GM19452 (cell line): ENCODE measurements at regions not wholly inside any gene's neighbourhood (a gene's known extent, or its start where the extent isn't known, plus 50 kb on each side); places are given as distances from the start of the nearest gene placed in this dataset.
"Not testable (repeated sequence)": the region's sequence is repeated elsewhere in the genome, so short reads cannot be mapped to it uniquely, and the experiment has no call there.

Experiments used
- ATAC-seq: cut with Tn5 transposase; IDR thresholded peaks from one replicate; pipeline ENCODE4 v1.9.1; 2021; ENCODE audit not compliant: unreplicated experiment

DNA sequence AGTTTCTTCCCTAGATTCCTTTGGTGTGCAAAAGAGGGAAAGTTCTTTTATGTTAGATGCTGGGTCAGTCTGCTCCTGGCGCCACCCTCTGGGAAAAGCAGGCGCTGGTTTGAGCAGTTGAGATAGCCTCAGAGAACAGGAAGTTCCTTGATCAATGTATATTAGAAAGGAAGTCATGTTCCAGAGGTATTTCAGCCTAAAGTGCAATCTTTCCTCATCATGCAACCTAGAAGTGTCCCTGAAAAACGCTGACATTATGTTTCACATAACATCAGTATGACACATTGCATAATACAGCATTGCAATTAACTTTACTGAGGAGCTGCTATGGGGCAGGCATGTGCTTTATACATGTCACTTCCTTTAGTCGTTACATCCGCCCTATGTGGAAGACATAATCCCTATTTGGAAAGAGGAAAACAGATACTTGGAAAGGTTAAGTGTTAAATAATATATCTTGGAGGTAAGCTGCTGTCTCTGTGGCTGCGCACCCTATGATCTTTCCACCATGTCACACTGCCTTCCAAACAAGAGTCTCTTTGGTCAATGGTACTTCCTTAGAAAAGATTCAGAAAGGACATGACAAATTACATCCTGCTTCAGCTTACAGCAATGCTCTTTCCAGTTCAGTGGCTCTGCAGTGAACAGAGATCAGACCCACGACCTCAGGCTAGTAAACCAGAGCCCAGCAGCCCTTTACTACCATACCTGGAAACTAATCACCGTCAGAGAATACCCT, 369.7 kb downstream of the RAD51AP2 start:
- ATAC-seq = no peak

DNA sequence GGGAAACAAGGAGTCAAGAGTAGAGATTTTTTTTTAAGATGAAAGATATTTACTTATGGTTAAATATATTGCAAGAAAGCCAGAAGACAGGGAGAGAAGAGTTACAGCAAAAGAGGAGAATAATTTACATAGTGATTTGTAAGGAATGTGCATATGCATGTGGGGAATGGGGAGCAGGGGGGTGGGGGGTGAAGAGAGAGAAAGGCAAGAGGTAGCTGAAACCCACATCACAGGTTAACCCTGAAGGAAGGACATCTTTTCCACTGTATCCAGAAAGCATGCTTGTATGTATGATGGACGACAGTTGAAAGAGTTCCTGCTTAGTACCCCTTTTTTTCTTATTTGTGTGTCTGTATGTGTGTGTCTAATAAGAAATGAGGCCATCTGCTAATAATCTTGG, 371.9 kb downstream of the RAD51AP2 start:
- no peak for ATAC-seq

DNA sequence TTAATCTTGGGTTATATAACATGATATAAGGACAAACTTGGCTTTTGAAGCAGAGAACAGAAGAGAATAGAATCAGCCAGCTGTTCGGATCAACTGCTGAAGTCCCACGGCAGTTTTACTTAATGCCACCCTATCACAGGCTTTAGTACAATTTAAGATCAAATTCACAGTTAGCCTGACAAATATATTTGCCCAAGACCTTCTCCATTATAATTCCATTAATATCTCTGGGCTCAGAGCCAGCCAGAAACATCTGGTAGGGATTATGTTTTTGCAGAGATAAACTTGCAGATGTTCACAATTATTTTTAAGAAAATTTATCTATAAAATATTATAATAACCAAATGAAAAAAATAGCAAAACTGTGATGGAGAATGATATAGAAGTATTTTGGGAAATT, 381.4 kb downstream of the RAD51AP2 start:
- ATAC-seq = no peak

DNA sequence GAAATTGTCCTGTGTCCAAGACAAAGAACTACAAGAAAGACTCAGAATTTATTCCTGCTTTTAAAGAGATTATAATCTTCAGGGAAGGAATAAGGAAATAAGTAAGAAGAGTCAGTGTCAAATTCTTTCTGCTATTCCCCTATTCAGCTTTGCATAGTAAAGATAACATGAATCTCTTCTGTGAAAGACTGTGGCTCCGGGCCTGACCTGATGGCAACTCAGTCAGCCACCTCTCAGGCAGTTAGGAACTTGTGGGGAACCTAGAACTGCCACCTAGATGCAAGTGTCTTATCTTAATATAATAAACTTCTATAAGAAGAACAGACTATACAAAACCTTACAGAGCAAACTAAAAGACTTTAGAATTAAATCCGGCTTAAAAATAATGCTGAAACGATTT, 382.0 kb downstream of the RAD51AP2 start:
- no peak for ATAC-seq

DNA sequence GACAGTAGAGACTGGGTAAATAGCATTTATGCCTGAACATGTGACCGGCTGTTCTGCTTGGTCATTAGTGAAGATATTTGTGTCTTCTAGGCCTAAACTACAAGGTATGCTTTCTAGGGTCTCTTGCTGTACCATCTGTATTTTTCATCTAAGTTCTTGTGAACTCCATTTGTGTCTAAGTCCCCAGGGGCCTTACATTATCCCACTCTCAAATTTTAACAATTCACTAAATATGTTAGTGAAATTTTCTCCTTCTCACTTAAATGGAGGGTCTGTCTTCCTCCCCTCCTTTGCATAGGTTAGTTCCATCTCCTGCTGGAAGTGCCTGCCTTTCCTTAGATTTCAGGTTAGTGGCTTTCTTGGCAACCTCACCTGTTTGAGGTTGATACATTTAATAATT, 382.6 kb downstream of the RAD51AP2 start:
- no peak for ATAC-seq

DNA sequence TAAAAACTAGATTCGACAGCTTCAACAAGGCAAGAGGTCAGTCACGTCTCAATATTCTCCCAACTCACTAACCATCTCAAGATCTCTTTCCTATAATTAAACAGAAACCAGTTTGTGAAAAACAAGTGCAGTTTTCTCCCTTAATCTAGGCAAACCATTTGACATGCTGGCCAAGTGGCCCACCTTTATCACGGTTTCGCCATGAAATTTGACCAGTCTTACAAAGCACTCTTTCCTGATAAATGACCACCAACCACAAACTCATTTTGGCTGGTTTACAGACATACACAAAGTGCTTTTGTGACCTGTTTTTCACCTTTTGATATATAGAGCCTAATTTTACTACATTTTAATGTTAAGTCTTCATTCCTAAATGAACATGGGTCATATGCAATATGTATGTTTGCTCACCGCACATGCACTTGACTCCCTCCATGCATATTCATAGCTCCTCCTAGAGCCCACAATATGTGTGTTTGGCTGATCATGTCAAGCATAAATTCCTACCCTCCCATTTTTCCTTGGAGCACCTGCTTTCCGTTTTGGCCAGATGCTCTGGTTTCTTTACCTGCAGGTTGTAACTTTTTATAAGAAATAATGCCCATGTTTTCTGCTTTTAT, 385.1 kb downstream of the RAD51AP2 start:
- ATAC-seq = no peak

DNA sequence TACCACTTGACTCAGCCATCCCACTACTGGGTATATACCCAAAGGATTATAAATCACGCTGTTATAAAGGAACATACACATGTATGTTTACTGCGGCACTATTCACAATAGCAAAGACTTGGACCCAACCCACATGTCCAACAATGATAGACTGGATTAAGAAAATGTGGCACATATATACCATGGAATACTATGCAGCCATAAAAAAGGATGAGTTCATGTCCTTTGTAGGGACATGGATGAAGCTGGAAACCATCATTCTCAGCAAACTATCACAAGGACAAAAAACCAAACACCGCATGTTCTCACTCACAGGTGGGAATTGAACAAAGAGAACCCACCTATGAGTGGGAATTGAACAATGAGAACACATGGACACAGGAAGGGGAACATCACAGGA, 387.6 kb downstream of the RAD51AP2 start:
- ATAC-seq = not testable (repeated sequence)

DNA sequence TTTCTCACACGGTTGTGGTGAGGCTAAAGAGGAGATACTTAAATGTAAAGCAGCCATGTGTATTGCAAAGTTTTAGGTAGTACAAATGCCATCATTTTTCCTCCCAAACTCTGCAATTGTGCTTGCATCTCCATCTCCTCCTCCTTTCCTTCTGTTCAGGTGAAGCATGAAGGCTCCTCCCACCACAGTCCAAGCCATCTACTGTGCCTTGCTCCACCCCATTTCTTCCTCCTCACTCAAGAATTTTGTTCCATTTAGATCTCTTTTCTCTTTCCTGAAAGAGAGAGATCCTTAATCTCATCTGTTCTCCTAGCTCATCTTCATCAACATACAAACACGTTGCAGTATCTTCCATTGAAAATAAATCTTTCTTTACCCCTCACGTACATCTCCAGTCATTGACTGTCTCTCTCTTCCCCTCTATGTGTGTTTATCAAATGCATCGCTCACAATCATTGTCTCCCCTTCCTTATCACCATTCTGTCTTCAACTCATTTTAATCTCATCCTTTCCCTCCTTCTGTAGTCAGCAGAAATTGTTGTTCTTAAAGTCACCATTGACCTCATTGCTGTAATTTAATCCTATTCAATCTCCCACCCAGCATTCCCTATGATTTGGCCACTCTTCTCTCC, 392.1 kb downstream of the RAD51AP2 start:
- no peak for ATAC-seq

DNA sequence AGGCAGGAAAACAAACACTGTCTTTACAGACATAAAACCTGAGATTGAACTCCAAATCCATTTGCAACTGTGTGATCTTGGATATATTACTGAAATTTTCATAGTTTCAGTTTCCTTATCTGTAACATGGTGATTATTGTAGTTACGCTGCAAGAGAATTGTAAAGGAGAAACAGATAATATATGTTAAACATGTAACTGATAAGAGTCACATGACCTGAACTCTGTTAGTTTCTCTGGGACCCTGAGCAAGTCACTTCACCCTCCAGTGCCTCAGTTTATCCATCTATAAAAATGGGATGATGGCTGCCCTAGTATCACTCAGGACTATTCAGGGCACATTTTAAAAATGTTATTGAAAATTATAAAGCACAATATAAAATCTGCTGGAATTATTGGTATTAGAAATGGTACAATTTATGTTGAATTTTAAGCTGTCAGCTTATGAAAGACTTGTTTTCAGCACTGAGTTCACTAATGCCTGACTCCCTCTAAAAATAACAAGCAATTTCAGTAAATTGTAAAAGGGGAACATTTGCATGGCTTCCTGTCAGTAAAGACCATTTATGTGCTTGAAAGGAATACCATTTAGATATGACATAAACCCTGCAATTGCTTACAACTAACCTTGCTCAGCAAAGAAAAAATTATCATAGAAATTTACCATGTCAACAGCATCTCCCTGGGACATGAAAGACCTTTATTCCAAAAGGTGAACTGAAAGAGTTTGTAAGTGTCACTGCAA, 393.5 kb downstream of the RAD51AP2 start:
- no peak for ATAC-seq

DNA sequence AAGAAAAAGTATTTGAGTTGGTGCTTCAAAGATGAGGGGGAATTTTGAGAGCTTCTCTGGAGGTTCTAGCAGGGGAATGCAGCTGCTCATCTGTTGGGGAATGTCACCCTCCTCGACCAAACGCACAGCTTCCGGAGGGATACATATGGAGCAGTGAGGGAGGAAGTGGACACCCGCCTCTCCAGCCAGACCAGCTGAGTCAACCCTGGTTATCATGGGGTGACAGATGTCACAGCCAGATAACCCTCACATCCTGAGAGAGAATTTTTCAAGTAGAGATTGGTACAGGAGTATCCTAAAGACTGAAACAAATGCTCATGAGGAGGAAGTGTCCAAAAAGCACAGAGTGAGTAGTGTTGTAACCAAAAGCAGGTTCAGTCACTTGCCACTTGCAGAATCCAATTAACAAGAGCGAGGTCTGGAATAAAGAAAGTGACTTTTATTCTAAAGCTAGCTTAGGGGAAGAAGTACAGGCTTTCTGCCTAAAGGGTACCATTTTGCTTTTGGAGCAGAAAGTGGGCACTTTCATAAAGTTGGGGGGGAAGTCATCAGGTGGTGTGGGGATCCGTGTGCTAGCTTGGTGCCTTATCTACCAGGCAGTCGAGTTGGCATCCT, 395.2 kb downstream of the RAD51AP2 start:
- ATAC-seq = no peak

DNA sequence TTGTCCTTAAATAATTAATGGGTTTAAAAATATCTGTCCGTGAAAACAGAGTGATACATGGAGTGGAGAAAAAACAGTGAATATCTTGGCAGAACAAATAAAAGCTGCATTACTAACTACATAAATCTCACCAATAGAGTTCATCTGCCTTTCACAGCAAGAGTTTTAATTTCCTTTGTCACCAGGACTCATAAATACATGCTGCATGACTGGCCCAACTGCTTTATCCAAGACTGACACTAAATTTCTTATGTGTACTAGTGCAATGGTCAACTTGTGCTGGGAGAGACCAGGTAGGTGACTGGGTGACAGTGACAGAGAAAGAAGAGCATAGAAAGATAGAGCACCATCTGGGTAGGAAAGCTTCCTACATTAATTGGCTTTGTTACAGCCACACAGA, 402.8 kb downstream of the RAD51AP2 start:
- no peak for ATAC-seq

DNA sequence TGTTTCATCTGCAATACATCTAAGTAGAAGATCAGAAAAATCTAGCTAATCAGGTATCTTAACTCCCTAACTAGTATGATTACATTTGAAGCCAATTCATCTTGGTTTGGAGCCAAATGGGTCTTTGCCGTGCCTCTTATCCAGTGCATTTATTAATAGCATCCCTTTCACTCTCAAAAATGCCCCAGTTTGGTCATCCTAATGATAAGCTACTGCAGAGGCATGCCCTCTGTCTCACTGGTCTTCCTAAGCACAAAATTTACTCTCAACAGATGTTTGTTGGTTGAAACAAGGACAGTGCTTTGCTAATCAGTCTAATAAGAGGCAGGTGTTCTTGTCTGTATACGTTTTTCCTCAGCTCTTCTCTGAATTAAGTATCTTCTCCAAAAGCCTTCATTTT, 403.2 kb downstream of the RAD51AP2 start:
- no peak for ATAC-seq

DNA sequence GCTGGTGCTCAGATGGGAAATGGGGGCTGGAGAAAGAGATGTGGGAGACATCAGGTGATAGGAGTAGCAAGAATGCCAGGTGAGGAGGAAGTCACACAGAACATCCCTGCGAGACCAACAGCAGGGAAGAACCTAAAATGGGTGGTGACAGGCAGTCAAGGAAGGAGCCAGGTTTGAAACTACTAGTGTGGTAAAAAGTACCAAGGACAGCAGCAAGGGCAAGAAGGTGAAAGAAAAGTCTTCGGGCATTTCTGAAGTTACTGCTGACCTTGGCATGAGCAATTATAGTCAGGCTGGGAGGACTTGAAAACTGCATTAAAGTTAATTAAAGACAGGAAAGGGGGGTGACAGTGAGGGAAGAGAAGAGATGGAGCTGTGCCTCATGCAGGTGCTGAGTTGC, 410.4 kb downstream of the RAD51AP2 start:
- ATAC-seq = no peak

DNA sequence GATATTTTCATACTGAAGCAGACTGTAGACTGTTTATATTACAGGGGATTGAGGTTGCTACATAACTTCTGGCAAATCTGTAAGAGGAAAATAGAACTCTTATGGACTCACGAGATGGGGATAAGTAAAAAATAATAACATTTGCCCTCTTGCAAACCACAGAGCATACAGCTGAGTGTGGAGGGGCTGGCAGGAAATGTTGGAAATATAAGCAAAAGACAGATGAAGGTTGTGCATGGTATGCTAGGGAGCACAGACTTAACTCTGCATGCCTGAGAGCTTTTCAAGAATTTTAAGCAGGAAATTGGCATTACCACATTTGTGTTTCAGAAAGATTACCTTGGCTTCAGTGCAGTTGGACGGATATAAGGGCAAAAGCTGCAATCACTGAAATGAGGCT, 411.1 kb downstream of the RAD51AP2 start:
- ATAC-seq = no peak

DNA sequence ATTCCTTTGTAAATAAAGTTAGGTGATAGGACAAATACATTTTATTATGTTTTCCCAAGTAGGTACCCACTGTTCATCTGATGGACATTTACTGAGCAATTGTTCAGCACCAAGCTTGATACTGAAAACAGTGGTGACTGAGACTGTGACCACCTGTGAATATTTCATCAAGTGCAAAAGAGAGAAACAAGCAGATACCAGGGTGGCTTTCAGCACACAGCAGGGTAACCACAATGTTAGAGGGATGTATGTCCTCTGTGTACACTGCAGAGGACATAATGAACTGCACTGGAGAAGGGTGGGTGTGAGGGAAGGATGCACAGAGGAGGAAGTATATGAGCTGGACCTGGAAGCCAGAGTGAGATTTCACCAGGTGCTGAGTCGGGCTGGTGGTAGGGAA, 411.8 kb downstream of the RAD51AP2 start:
- no peak for ATAC-seq

DNA sequence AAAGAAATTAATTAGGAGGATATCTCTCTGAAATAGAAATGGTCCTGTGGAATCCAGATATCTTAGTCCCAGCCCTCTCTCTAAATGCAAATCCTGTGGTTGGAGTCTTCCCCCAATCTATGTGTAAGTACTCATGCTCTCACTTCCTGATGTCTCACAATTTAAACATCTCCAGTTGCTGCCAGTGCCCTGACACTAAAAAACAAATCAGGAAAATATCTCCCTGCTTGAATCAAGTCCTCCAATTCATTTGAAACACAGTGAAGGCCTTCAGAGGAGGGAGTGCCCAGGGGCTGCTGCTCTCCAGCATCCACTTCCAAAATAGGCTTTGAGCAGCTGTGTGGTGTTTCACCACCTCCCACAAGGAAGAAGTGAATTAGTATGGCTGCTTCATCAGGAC, 413.8 kb downstream of the RAD51AP2 start:
- ATAC-seq = peak; percentile 75

DNA sequence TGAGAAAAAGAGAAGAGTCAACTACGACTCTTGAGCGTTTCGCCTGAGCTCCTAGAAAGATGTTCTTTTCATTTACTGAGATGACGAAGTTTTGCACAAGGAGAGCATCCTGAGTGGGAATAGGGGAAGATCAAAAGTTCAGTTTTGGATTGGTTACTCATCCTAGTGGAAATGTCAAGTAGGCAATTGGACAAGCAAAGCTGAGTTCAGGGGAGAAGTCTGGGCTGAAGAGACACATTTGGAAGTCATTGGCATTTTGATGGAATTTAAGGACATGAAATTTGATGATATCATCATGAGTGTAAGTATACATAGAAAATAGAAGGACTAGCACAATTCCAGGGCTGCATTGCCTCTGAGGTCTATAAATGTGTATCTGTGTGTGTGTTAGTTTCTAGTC, 416.6 kb downstream of the RAD51AP2 start:
- ATAC-seq = no peak

DNA sequence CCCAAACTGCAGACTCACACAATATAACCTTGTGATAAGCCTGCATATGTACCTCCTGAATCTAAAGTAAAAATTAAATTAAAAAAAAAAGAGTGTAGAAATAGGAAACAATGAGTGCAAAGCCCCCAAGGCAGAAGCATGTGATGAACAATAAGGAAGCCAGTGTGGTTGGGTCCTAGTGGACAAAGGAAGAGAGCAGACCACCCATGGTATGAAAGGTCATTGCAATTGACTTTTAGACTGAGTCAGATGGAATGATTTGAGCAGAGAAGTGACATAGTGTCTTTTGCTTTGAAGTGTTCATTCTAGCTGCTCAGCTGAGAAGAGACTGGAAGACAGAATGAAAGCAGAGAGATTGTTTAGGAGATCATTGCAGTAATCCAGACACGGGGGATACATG, 417.1 kb downstream of the RAD51AP2 start:
- no peak for ATAC-seq

DNA sequence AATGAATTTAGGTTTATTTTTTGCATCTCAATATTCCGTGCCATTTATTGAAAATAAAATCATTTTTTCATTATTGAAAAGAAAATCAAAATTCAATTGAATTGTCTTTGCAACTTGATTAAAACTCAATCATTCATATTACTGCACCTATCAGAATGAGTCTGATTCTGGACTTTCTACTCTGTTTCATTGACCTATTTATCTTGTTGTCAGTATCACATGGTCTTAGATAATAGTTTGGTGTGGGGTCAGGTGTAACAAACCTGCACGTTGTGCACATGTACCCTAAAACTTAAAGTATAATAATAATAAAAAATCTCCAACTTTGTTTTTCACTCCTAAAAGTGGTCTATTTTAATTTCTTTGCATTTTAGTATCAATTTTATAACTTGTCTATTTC, 422.9 kb downstream of the RAD51AP2 start:
- no peak for ATAC-seq

DNA sequence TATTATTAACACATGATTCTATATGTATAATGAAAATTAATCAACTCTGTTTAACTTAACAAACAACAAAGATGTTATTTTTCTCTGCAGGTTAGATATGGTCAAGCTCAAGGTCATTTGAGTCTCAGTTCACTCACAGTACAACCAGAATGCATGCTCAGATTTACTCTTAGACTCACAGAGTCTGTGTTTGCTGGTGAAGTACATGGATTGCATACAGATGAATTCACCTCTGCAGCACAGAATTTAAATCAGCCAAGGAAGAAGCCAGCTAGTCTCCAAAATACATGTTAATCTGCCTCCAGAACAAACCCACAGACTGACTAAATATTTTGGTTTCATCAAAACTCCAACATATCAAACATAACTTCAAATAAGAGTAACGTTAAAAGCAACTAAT, 424.5 kb downstream of the RAD51AP2 start:
- no peak for ATAC-seq

DNA sequence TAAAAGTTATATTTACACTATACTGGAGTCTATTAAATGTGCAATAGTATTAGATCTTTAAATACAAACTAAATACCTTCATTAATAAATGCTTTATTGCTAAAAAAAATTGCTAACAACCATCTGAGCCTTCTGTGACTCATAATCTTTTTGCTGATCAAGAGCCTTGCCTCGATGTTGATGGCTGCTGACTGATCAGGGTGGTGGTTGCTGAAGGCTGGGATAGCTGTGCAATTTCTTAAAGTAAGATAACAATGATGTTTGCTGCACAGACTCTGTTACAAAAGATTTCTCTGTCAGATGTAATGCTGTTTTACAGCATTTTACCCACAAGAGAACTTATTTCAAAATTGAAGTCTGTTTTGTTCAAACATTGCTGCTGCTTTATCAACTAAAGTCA, 421.4 kb upstream of the CYRIA start:
- no peak for ATAC-seq
